HG03045 (cell line): ENCODE measurements at regions not wholly inside any gene's neighbourhood (a gene's known extent, or its start where the extent isn't known, plus 50 kb on each side); places are given as distances from the start of the nearest gene placed in this dataset.

Experiments
- ATAC-seq: cut with Tn5 transposase; IDR thresholded peaks from one replicate; pipeline ENCODE4 v1.9.1; 2021; ENCODE audit warnings: mild to moderate bottlenecking, moderate library complexity; ENCODE audit not compliant: unreplicated experiment

DNA sequence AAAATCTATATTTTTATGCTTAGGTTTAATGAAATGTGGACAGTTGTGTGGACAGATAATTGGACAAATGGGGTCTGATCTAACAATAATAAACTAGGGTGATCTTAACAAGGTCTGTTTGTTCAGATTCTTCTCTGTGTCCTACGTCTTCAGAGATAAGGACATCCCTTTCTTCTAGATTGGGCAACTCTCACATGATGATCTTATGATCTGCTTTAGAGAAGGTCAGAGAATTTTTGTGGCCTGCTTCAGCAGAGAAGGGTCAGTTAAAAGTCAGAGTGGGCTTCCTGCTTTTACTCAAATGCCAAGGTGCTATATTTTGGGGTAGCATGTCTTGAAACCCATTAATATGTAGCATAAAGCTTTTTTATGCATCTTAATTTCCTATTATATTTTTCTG is 63.8 kb upstream of the RGMB start:
- ATAC-seq: no peak

DNA sequence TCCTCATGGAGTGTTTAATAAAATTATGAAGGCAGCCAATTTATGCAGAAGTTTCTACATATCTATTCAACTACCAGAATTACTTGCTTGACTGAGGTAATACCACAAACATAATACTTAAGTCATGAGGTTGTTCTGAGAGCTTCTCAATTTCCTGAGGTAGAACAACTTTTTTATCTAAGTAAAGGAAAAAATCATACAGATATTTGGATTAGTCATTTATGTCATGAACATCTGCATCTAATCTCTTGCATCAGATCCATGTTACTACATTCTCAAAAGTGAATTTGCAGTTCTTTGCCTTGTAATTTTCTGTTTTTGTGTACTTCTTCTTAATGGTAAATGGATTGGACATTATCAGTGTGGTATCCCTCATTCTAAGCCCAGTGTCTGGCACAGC is 60.4 kb upstream of the RGMB start:
- ATAC-seq: no peak

DNA sequence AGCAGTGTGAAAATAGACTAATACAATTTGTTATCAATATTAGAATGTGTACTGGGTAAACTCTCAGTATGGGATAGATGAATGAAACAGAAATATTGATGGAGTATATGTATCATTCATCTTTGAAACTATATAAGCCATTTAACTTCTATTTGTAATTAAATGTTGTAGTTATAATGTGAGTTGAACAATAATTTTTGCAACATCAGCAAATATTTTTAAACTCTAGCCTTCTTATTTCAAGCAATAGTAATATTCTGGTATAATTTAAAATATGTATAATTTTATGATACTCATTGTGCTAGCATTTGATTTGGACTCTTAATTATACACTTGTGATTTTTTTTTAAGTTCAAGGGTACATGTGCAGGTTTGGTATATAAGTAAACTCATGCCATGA is 59.6 kb upstream of the RGMB start:
- ATAC-seq: no peak

DNA sequence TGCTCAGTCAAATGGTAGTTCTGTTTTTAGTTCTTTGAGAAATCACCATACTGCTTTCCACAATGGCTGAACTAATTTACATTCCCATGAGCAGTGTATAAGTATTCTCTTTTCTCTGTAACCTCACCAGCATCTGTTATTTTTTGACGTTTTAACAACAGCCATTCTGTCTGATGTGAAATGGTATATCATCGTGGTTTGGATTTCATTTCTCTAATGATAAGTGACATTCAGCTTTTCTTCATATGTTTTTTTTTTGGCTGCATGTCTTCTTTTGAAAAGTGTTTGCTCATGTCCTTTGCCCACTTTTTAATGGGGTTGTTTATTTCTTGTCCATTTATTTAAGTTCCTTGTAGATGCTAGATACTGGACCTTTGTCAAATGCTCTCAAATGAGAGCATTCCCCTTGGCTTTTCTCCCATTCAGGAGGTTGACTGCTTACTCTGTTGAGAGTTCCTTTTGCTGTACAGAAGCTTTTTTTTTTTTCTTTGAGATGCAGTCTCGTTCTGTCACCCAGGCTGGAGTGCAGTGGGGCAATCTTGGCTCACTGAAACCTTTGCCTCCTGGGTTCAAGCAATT is 58.7 kb upstream of the RGMB start:
- no peak for ATAC-seq

DNA sequence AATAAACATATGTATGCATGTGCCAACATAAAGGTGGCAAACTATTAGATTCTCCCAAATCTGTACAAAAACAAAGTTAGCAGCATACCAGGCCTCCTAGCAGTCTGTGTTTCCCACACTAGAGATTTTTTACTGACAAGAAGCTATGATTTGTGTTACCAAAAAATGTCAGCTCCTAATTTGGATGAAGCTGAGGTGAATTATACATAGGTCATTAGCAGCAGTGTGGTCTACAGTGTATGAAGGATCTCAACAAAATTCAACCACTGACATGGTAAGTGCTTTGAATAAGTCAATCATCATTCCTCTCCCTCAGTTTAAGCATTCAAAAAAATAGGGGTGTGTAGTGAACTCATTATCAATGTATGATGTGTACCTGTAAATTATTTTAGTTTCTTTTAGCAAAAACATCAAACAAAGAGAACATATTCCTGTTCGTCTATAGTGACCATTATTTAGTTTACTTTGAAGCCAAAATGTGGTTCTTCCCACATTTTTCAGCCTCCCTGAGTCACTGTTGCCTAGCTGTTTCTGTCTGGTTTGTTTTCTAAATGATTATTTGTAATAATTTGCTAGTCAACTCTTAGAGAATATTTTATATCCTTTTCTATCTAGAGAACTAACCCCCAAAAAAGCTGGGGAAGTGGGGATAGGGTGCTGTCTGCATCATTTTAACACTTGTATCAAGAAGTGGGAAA is 52.1 kb upstream of the RGMB start:
- ATAC-seq: no peak

DNA sequence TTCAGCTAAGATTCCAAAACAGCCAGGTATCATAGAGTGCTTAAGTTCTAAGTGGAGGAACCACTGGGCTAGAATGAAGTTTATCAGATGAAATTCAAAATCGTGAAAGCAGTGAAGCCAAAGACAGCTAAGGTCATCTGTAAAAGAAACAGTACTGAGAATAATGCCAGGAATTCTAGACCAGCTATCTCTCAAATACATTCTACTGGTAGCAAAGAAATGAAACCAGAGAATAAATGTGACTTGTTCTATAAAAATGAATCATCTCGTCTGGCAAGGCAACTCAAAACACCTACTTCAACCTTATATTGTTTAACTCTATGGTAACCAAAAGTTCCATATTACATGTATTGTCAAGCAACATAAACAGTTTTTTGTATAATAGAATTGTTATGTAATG is 51.3 kb upstream of the RGMB start:
- no peak for ATAC-seq

DNA sequence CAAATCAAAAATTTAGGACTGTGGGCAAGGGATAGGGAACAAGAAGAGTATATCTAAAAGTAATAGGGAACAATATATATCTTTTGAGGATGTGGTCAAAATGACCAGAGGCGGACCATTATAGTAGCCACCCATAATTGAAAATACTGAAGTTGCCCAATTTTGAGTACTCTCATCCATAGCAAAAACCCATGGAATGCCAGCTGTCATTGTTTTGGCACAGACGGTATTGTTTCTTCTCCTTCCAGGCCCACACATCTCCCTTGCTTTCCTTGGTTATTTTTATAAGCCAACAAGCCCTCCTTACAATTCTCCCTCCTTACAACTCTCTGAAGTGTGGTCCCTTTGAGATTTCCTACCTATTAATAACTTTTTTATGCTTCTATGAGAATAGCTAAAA is 50.4 kb upstream of the RGMB start:
- no peak for ATAC-seq
